Ovary (tissue), 3 donors: ENCODE measurements at regions not wholly inside any gene's neighbourhood (a gene's known extent, or its start where the extent isn't known, plus 50 kb on each side); places are given as distances from the start of the nearest gene placed in this dataset.
"Not testable (repeated sequence)": the region's sequence is repeated elsewhere in the genome, so short reads cannot be mapped to it uniquely, and the experiment has no call there.

Experiments used
- EP300 ChIP-seq: sonication (generic); formaldehyde crosslinking; IDR thresholded peaks from one replicate; pipeline ENCODE4 v1.6.1; 2017; ENCODE audit warnings: antibody characterized with exemption
- POLR2A ChIP-seq: fragments of 450-650 bp; IDR thresholded peaks from one replicate; pipeline ENCODE4 v1.6.1; 2017; ENCODE audit warnings: antibody characterized with exemption, mild to moderate bottlenecking, moderate library complexity
- TF ChIP-seq, protein P1 (sequence below), 3 donors: fragments of 450-650 bp in 2 of 3; fragments of 200-600 bp in 1 of 3; IDR thresholded peaks; one replicate each; pipeline versions ENCODE4 v1.5.1 to v1.8.0; 2016 to 2022; ENCODE audit warnings: antibody characterized with exemption in 3 of 3, mild to moderate bottlenecking in 1 of 3
- donor health status: DM: no; HTN: no; CAD: no.

DNA sequence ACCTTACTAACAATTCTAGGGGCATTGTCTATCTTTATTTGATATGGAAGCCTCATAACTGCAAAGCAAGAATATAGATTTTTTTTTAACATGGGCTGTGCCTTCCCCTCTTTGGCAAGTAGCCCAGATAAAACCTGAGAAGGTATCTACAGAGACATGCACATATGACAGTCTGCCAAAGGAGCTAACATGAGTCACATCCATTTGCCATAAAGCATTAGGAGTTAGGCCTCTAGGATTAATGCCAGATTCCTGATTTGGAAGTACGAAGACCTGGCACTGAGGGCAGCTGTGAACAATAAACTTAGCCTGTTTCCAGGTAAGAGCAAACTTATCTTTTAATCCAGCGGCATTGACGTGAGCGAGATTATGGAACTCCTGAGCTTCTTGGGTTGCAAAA lies 808.7 kb downstream of the SLC6A15 start:
- TF ChIP-seq, protein P1, sequence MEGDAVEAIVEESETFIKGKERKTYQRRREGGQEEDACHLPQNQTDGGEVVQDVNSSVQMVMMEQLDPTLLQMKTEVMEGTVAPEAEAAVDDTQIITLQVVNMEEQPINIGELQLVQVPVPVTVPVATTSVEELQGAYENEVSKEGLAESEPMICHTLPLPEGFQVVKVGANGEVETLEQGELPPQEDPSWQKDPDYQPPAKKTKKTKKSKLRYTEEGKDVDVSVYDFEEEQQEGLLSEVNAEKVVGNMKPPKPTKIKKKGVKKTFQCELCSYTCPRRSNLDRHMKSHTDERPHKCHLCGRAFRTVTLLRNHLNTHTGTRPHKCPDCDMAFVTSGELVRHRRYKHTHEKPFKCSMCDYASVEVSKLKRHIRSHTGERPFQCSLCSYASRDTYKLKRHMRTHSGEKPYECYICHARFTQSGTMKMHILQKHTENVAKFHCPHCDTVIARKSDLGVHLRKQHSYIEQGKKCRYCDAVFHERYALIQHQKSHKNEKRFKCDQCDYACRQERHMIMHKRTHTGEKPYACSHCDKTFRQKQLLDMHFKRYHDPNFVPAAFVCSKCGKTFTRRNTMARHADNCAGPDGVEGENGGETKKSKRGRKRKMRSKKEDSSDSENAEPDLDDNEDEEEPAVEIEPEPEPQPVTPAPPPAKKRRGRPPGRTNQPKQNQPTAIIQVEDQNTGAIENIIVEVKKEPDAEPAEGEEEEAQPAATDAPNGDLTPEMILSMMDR (IDR thresholded peaks at IDR 0.05), result not testable (repeated sequence)
- TF ChIP-seq POLR2A, EP300: not testable (repeated sequence)
